ENCODE measurements at regions not wholly inside any gene's neighbourhood (a gene's known extent, or its start where the extent isn't known, plus 50 kb on each side); places are given as distances from the start of the nearest gene placed in this dataset.

GRCh38 chr13:59488436-59488835, 675.3 kb downstream of the DIAPH3 start:
- DNase-seq (ENCODE audit: low spot score) = no peak

- no peak for DNase-seq (ENCODE audit: low spot score)
These were observed 673.1 kb downstream of the DIAPH3 start for GRCh38 chr13:59490651-59491050.

DNA sequence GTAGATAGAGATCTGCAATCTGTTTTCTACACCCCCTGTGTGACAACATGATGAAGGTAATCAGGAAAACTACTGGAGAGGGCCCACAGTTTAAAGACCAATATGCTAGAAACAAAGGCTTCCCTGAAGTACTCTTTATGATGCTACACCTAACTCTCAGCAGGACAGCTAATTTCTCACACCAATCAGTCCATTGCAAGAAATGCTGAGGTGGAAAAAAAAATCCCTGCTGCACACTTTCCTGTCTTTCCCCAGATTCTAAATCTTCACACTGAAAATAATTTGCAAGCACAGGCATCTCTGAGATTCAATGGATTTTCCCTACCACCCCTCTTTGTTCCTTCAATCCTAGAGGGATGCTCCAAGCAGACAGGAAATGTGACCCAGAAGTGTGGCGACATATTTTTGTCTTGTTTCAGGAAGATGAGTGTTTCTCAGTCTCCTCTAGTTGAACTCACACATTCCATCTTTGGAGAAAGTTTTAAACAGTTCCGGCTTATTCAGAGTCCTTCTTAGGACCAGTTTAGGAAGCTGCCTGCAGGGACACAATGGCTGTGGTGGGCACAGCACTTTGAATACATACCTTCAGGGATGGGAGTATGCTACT, 671.6 kb downstream of the DIAPH3 start:
- DNase-seq (ENCODE audit: low spot score) = no peak

- no peak for DNase-seq (ENCODE audit: low spot score)
These were observed 670.2 kb downstream of the DIAPH3 start for GRCh38 chr13:59493436-59493965.

GRCh38 chr13:59494151-59494550, 669.6 kb downstream of the DIAPH3 start:
- no peak for DNase-seq (ENCODE audit: low spot score)

DNA sequence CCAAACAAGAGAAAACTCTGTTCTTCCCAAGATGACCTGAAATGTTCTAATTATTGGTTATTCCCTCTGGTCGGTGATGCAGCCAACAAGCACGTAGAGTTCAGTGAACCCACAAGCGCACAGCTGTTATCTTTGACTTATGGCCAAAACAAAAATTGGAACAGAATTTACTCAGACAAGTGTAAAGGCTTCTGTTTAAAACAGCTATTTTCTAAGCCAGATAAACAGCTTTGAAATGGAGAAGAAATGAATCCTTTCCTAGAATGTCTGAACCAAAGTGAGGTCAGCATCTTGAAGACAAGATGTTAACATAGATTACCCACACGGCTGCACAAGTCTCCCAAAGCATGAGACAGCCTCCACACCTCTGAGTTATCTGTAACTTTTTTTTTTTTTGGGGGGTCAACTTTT, 669.2 kb downstream of the DIAPH3 start:
- DNase-seq (ENCODE audit: low spot score) = no peak

DNA sequence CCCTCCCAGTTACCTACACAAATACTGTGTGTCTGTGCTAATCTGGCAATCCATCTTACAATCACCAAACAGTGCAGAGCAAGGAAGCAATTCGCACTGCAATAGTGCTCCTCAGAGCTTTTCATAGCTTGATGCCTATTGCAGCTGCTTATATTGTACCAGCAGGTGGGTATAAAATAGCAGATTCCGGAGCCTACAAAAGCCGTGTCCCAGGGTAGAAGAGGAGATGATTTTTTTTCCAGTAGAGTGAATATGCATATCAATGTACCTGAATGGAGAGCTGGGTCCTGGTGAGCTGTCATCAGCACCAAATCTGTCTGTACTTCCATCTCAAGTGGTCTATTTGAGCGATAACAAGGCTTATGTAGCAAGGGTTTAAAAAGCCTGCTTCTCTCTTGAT, 668.4 kb downstream of the DIAPH3 start:
- DNase-seq (ENCODE audit: low spot score) = no peak

- DNase-seq (ENCODE audit: low spot score) = no peak
These were observed 667.7 kb downstream of the DIAPH3 start for GRCh38 chr13:59495936-59496512.

DNA sequence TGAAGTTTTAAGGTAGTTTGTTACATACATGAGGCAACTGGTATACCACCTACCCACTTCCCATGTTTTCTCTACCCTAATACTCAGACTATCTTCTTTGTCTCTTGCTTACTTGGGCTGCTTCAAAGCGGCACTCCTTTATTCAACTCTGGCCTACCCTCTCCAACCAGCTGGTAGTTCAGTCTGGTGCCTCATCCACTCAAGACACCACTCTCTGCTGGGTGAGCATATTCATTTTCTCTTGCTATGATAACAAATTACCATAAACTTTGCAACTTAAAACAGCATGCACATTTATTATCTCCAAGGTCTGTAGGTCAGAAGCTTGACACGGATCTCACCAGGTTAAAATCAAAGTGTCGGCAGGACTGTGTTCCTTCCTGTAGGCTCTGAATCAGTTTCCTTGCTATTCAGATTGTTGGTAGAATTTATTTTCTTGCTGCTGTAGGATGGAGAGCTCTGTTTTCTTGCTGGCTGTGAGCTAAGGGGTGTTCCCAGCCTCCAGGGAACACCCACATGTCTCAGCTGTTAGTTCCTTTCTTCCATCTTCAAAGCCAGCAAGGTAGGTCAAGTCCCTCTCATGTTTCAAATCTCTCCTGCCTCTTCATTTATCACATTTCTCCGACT, 666.0 kb downstream of the DIAPH3 start:
- no peak for DNase-seq (ENCODE audit: low spot score)

DNA sequence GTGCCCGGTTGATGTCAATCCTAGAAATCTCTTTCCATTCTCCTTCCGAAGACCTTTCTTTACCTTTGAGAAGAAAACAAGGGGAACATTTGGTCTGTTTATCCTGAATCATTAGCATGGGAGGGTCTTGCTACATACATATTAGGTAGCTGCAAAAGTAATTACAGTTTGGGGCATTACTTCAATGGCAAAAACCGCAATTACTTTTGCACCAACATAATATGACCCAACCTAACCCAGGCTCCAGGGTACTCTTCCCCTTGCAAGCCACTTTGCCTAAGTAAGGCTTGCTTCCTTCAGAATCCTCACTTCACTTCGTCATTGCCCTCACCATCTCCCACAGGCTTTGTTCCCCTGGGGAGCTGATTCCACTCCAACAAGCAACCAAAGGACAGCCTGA, 662.7 kb downstream of the DIAPH3 start:
- DNase-seq (ENCODE audit: low spot score) = no peak

GRCh38 chr13:59504407-59504806, 659.3 kb downstream of the DIAPH3 start:
- DNase-seq (ENCODE audit: low spot score) = no peak

- DNase-seq (ENCODE audit: low spot score) = no peak
These were observed 653.3 kb downstream of the DIAPH3 start for GRCh38 chr13:59510386-59510785.

- no peak for DNase-seq (ENCODE audit: low spot score)
These were observed 650.0 kb downstream of the DIAPH3 start for GRCh38 chr13:59513686-59514085.

DNA sequence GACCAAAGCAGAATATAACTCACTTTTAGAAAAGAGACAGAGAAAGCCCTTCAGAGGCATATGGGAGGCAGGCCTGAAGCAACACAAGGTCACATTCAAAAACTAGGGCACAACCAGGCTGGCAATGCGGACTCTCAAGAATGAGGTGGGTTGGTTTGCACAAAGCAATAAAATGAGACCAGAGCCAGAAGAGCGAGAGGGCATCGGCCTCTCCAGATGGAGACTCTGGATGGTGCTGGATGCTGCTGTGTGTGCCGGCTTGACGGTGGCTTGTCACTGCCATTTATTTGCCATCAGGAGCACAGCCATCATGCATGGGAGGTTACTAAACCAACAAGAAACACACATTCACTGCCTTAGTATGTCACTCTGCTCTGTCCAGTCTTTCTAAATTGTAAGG, 649.4 kb downstream of the DIAPH3 start:
- no peak for DNase-seq (ENCODE audit: low spot score)

- no peak for DNase-seq (ENCODE audit: low spot score)
These were observed 643.9 kb downstream of the DIAPH3 start for GRCh38 chr13:59519819-59520218.

GRCh38 chr13:59521549-59521948, 642.2 kb downstream of the DIAPH3 start:
- DNase-seq (ENCODE audit: low spot score) = no peak

DNA sequence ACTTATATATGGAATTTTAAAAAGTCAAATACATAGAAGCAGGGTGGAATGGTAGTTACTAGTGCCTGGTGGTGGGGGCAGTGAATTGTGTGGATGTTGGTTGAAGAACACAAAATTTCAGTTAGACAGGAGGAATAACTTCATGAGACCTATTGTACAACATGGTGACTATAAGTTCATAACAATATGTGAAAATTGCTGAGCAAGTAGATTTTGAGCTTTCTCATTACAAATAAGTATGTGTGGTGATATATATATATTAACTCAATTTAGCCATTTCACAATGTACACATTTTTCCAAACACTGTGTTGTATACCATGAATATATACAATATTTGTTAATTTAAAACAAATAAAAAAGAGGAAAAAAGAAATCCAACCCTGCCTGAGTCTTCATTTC, 641.1 kb downstream of the DIAPH3 start:
- no peak for DNase-seq (ENCODE audit: low spot score)

GRCh38 chr13:59527500-59527899, 636.2 kb downstream of the DIAPH3 start:
- DNase-seq (ENCODE audit: low spot score) = no peak

DNA sequence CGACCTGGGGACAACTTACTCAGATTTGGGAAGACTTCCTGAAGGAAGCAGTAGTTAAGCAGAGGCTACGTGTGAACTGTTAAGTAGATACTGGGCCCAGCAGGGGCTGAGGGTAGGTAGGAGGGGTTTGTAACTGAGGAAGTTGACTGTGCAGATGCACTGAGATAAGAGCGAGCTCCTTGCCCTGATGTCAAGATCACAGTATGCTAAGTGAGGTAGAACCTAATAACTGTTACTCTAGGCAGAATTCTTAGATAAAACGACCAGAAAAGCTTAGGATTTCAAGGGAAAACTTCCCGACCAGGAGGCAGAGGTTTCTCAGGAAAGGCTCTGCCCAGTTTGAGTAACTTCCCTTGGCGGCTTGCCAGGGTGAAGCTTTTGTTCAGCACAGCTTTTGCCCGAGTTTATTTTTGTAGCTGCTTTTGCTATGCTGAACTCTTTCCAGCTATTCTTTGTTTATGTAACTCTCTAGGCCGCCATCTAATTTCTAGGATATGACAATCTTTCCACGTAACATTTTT, 632.1 kb downstream of the DIAPH3 start:
- no peak for DNase-seq (ENCODE audit: low spot score)

- no peak for DNase-seq (ENCODE audit: low spot score)
These were observed 631.3 kb downstream of the DIAPH3 start for GRCh38 chr13:59532405-59532804.

GRCh38 chr13:59533561-59534555, 629.9 kb downstream of the DIAPH3 start:
- no peak for DNase-seq (ENCODE audit: low spot score)

DNA sequence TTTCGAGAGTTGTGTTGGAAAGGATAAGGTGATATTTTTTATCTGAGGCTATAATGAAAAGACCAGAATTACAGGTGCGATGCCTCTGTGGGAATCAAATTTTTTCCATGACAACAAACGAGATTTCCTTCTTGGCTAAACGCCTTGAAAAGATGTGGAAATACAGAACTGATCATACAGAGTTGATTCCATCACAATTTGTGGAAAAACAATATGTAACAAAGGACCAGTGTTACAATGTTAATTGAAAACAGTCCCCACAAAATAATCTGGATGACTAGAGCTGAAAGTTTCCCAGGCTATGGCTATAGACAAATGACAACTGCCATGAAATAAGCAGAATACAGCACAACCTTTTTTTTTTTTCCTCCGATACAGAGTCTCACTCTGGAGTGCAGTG, 628.9 kb downstream of the DIAPH3 start:
- DNase-seq (ENCODE audit: low spot score) = no peak

Data from left forelimb (tissue), 1 donor.